T-helper 17 cell (primary cell): ENCODE measurements at regions not wholly inside any gene's neighbourhood (a gene's known extent, or its start where the extent isn't known, plus 50 kb on each side); places are given as distances from the start of the nearest gene placed in this dataset.

Experiments used
- ATAC-seq: fragments of 150-1000 bp; cut with Tn5 transposase; 2 replicates; pipeline ENCODE4 v1.10.0; 2021; ENCODE audit warnings: mild to moderate bottlenecking, moderate library complexity
- DNase-seq, 3 donors: peaks; one replicate each; pipeline versions ENCODE4 v3.0.0 to v3.0.0-alpha.2; 2020 to 2021
- H3K9me3 ChIP-seq: one replicate; pipeline ENCODE4 v1.7.0; 2013; ENCODE audit warnings: low read length, mild to moderate bottlenecking; ENCODE audit not compliant: control insufficient read depth, poor library complexity, severe bottlenecking
- H3K27ac Mint-ChIP-seq: one replicate; pipeline ENCODE4 v1.8.0; 2022; ENCODE audit warnings: mild to moderate bottlenecking, moderate library complexity, mixed read lengths
- H3K27me3 Mint-ChIP-seq: one replicate; pipeline ENCODE4 v1.8.0; 2022; ENCODE audit warnings: mixed read lengths
- H3K36me3 Mint-ChIP-seq: one replicate; pipeline ENCODE4 v1.8.0; 2022; ENCODE audit warnings: low read depth, mixed read lengths
- H3K4me1 Mint-ChIP-seq: one replicate; pipeline ENCODE4 v1.8.0; 2022; ENCODE audit warnings: mild to moderate bottlenecking, mixed read lengths
- H3K4me3 Mint-ChIP-seq: one replicate; pipeline ENCODE4 v1.8.0; 2022; ENCODE audit warnings: mild to moderate bottlenecking, moderate library complexity, mixed read lengths

DNA sequence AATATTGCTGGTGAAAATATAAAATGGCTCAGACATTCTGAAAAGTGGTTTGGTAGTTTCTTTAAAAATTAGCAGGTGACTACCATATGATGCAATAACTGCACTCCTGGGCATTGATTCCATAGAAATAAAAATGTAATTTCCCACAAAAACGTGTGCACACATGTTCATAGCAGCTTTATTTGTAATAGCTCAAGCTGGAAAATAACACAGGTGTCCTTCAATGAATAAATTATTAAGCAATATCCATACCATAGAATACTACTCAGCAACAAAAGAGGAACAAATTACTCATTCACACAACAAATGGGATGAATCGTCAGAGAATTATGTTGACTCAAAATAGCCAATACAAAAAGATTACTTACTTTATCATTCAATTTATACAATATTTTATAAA is 893.7 kb upstream of the SLIT2 start:
- no peak for DNase-seq
- H3K4me3 Mint-ChIP-seq: no peak overlapping the region
- H3K36me3 Mint-ChIP-seq: no peaks in the 10 kb centered on the region
- no peaks in the 10 kb centered on the region for H3K4me1 Mint-ChIP-seq
- no peaks in the 10 kb centered on the region for H3K9me3 ChIP-seq
- no peak overlapping the region for H3K27ac Mint-ChIP-seq
- ATAC-seq: no peak
- H3K27me3 Mint-ChIP-seq: no peaks in the 10 kb centered on the region

DNA sequence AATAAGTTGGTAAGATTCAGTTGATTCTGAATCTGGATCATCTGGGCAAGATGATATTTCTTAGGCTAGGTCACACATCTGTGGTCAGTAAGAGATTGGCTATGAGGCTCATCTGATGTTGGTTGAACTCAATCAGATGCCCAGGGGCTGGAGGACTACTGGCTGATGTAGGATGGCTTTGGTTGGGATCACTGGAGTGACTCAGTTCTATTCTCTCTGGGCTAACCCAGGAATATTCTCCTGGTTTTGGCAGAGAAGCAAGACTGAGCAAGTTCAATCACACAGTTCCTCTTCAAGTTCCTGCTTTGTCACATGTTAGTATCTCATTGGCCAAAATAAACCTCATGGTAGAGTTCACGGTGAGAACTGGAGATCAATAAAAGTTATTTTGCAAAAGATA is 902.3 kb upstream of the SLIT2 start:
- Mint-ChIP-seq H3K36me3 (no peaks in the 10 kb centered on the region), H3K27me3 (no peaks in the 10 kb centered on the region), H3K27ac (no peak overlapping the region), H3K4me1 (no peaks in the 10 kb centered on the region), H3K4me3 (no peak overlapping the region)
- DNase-seq (no peak), ATAC-seq (no peak)
- no peaks in the 10 kb centered on the region for H3K9me3 ChIP-seq

DNA sequence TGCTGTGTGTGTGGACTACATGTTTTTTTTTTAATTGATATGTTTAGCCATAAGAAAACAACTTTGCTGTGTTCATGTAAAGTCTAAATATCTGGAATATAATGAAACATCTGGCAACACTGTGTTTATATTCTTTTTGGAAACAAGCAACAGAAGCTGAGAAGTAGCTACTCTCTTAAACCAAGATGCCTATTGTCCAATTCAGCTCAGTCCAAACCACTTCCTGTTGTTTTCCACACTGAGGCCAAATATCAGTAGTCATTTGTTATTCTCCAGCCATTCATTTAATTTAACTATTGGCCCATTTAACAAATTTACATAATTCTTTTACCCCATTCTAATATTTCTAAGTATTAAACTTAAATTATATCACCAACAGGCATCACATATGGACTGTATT is 903.0 kb upstream of the SLIT2 start:
- DNase-seq (no peak), ATAC-seq (no peak)
- H3K27me3 Mint-ChIP-seq: no peaks in the 10 kb centered on the region
- H3K27ac Mint-ChIP-seq: no peak overlapping the region
- H3K36me3 Mint-ChIP-seq: no peaks in the 10 kb centered on the region
- H3K4me3 Mint-ChIP-seq: no peak overlapping the region
- no peaks in the 10 kb centered on the region for H3K9me3 ChIP-seq
- no peaks in the 10 kb centered on the region for H3K4me1 Mint-ChIP-seq

DNA sequence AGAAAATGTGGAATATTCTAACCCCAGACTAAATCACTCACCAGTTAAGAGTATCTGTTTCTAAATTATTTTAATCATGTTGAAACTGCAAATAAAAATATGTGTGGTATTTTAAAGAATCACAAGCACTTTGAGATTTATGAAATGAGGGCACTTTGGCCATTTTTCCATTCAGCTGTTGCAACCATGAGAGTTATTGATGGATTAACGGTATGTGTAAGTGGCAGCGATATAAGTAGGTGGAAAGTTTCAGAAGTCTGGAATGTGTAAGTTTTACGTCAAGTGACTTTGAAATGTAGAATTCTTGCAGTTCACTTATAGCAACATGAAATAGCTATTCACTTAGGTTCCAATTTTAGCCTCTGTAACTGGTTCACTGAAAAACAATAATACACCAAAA is 905.1 kb upstream of the SLIT2 start:
- H3K9me3 ChIP-seq: no peaks in the 10 kb centered on the region
- H3K4me1 Mint-ChIP-seq: no peaks in the 10 kb centered on the region
- ATAC-seq (no peak), DNase-seq (no peak)
- no peak overlapping the region for H3K27ac Mint-ChIP-seq
- H3K27me3 Mint-ChIP-seq: no peaks in the 10 kb centered on the region
- H3K4me3 Mint-ChIP-seq: no peak overlapping the region
- no peaks in the 10 kb centered on the region for H3K36me3 Mint-ChIP-seq

DNA sequence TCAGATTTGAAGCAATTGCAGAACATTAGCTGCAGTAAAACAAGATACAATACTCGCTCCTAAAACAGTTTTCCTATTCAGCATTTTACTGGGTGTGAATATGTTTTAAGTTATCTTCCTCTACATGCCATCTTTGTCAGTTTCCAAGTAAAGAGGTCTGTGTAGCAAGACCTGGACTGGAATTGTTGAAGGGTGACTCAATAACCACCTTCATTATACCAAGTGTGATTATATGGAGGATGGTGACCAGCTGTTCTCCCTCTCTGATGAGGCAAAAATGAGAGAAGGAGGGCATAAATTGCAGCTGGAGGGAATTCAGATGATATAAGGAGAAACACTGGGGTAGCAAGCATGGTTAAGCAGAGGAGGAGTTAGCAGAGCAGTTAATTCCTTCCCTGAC is 922.1 kb upstream of the SLIT2 start:
- Mint-ChIP-seq H3K4me1 (no peaks in the 10 kb centered on the region), H3K27ac (no peak overlapping the region), H3K27me3 (no peaks in the 10 kb centered on the region), H3K36me3 (no peaks in the 10 kb centered on the region), H3K4me3 (no peak overlapping the region)
- DNase-seq (no peak), ATAC-seq (no peak)
- peaks cover 3% of the 10 kb centered on the region for H3K9me3 ChIP-seq

DNA sequence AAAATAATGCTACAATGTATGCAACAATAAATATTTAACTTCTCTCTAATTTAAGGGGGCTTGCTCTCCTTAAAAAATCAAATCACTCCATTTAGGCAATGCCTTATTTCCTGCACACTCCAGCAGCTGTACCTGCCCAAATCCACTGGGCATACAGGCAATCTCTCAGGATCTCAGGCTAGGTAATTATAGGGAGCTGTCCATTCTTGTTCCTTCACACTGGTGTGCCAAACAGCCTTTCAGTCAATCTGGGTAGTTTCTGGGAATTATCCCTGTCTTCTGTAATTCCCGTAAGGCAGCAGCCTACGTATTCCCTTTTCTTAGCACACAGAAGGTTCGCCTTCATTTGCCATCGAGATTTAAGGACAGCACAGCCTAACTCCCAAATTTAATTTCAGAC is 922.6 kb upstream of the SLIT2 start:
- Mint-ChIP-seq H3K4me3 (no peak overlapping the region), H3K27ac (no peak overlapping the region), H3K27me3 (no peaks in the 10 kb centered on the region), H3K36me3 (no peaks in the 10 kb centered on the region), H3K4me1 (no peaks in the 10 kb centered on the region)
- peaks cover 3% of the 10 kb centered on the region for H3K9me3 ChIP-seq
- ATAC-seq (no peak), DNase-seq (no peak)

DNA sequence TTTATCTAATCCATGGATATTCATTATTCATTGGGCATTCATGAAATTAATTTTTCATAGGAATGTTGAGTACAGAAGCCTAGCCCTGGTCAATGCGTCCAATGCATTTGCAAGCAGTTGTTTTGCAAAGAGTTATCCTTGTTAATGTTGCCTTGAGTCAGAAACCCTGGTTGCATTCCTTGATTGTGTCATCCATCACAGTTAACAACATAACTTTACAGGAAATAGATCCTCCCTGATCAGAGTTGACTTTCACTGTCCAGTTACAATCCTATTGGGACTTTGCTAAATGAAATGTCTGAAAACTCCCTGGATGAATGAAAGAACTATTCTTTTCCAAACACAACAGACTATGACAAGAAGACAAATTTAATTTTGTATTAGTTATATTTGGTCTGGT is 924.3 kb upstream of the SLIT2 start:
- Mint-ChIP-seq H3K4me1 (no peaks in the 10 kb centered on the region), H3K27ac (no peak overlapping the region), H3K4me3 (no peak overlapping the region), H3K36me3 (no peaks in the 10 kb centered on the region), H3K27me3 (no peaks in the 10 kb centered on the region)
- H3K9me3 ChIP-seq: peaks cover 3% of the 10 kb centered on the region
- DNase-seq (no peak), ATAC-seq (no peak)

DNA sequence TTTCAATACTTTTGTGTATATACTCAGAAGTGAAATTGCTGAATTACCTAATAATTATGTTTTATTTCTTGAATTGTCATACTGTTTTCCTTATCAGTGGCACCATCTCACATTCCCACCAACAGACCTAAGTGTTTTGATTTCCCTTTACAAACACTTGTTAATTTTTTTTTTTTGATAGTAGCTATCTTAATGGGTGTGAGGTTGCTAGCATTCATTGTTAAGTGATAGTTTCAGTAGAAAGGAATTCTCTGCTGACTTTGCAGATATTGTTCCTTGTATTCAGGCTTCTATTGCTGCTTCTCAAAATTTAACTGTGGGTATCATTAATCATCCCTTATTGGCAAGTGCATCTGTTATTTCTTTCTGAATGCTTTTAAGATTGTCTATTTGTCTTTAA is 927.5 kb upstream of the SLIT2 start:
- Mint-ChIP-seq H3K4me1 (no peaks in the 10 kb centered on the region), H3K4me3 (no peak overlapping the region), H3K27me3 (no peaks in the 10 kb centered on the region), H3K27ac (no peak overlapping the region), H3K36me3 (no peaks in the 10 kb centered on the region)
- no peak for DNase-seq
- H3K9me3 ChIP-seq: peaks cover 3% of the 10 kb centered on the region
- ATAC-seq: no peak

DNA sequence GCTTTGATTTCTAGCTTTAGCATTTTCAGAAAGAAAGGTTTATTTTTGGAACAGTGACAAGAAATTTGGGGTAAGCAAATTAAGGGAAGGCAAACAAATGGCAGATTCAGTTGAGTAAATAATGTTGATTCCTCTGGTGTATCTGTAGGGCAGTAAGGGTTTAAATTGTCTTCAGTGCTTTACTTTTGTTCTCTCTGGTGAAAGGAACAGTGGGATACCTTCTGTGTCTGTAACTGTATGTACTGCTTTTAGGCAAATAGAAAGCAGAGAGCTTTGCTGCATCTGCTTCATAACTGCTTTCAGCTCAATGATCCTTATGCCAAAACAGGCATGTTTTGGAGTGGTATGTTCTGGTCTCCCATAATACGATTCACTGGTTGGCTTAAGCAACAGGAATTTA is 932.1 kb upstream of the SLIT2 start:
- H3K9me3 ChIP-seq: no peaks in the 10 kb centered on the region
- no peak for DNase-seq
- no peaks in the 10 kb centered on the region for H3K36me3 Mint-ChIP-seq
- no peaks in the 10 kb centered on the region for H3K27me3 Mint-ChIP-seq
- no peak overlapping the region for H3K4me3 Mint-ChIP-seq
- no peak for ATAC-seq
- H3K27ac Mint-ChIP-seq: no peak overlapping the region
- H3K4me1 Mint-ChIP-seq: no peaks in the 10 kb centered on the region

DNA sequence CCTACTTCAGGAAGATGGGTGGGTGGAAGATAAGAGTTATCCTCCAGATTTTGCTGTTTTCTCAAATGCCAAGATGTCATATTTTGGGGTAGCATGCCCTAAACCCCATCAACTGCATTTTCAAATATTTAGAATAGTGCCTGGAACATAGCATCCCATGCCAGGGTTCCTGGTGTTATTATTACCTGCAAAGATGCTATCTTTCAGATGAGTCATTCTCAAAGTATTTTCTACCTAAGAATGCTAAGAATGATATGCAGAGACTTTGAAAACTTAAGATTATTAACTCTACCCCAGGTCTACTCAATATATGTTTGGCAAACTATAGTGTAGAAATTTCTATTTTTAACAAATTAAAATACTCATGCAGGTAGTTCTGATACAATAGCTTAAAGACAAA is 934.3 kb upstream of the SLIT2 start:
- Mint-ChIP-seq H3K36me3 (no peaks in the 10 kb centered on the region), H3K4me3 (no peak overlapping the region), H3K27ac (no peak overlapping the region), H3K4me1 (no peaks in the 10 kb centered on the region), H3K27me3 (no peaks in the 10 kb centered on the region)
- DNase-seq (no peak), ATAC-seq (no peak)
- H3K9me3 ChIP-seq: no peaks in the 10 kb centered on the region

DNA sequence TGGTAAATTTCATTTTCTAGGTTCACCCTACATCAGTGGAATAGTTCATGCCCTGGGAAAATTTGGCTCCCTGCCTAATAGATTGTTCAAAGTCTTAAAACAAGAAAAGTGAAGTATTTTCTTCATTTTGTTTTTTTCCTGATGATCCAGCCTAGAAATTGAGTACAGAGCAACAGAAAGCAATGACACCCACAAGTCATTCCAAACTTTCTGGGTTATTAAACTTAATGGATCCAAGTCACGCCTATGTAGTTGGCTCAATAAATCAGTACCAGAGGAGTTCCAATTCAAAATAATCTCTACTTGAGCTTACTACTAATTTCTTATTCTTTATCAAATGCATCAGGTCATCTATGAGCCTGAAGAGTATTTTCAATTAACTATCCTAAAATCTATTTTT is 937.6 kb upstream of the SLIT2 start:
- H3K27ac Mint-ChIP-seq: no peak overlapping the region
- no peaks in the 10 kb centered on the region for H3K36me3 Mint-ChIP-seq
- H3K27me3 Mint-ChIP-seq: no peaks in the 10 kb centered on the region
- no peaks in the 10 kb centered on the region for H3K4me1 Mint-ChIP-seq
- DNase-seq (no peak), ATAC-seq (no peak)
- H3K9me3 ChIP-seq: peaks cover 3% of the 10 kb centered on the region
- no peak overlapping the region for H3K4me3 Mint-ChIP-seq

DNA sequence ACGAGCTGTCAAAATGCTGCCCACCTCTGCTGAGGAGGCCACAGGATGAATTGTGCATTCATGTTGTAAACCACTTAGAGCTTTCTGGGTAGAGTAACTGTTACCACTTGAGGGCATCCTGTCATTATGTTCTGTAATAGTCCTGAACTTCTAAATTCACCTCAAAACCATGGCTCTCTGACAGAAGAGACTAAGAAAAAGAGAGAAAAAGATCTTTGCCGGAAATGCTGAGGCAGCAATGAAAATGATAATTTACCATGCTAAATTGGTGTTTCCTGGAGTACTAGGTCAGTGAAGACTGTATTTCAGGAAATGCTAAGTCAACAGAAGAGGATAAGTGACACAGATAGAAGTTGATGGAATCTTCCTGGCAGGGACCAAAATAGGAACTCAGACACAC is 942.3 kb upstream of the SLIT2 start:
- H3K9me3 ChIP-seq: peaks cover 3% of the 10 kb centered on the region
- DNase-seq (no peak), ATAC-seq (no peak)
- Mint-ChIP-seq H3K4me1 (no peaks in the 10 kb centered on the region), H3K27ac (no peak overlapping the region), H3K4me3 (no peak overlapping the region), H3K36me3 (no peaks in the 10 kb centered on the region), H3K27me3 (no peaks in the 10 kb centered on the region)

DNA sequence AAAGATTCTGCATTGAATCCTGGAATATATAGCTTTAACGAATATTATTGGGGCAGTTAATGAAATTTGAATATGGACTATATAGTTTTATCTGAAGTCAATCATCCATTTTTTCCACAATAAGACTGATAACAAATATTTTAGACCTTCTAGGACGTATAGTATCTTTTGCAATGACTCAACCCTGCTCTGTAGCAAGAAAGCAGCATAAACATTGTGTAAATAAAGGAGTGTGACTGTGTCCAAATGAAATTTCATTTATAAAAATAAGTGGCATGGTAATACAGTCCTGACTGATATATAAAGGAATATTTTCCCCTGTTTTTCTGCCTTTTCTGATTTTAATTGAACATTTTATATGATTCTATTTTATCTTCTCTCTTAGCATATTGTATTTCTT is 947.7 kb upstream of the SLIT2 start:
- Mint-ChIP-seq H3K27ac (no peak overlapping the region), H3K4me3 (no peak overlapping the region), H3K4me1 (no peaks in the 10 kb centered on the region), H3K27me3 (no peaks in the 10 kb centered on the region), H3K36me3 (no peaks in the 10 kb centered on the region)
- DNase-seq: no peak
- ATAC-seq: no peak
- no peaks in the 10 kb centered on the region for H3K9me3 ChIP-seq

DNA sequence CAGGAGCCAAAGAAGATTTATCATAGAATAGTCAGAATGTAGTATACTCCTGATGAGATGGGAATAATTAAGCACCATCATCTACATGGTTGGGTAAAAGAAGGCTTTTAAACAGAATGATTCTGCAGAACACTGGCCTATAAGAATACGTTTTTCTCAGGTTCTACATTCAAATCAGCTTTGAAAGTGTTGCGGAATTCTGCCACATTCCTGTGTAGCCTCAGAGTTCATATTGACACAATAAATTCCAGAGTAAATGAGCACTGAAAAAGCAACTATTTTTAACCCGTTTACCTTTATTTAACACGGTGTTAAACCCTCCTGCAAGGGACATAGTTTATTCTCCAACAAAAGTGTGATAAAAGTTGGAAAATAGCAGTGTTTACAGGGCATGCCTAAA is 950.2 kb upstream of the SLIT2 start:
- Mint-ChIP-seq H3K27me3 (no peaks in the 10 kb centered on the region), H3K4me3 (no peak overlapping the region), H3K27ac (no peak overlapping the region), H3K36me3 (no peaks in the 10 kb centered on the region), H3K4me1 (no peaks in the 10 kb centered on the region)
- ATAC-seq (no peak), DNase-seq (no peak)
- no peaks in the 10 kb centered on the region for H3K9me3 ChIP-seq

DNA sequence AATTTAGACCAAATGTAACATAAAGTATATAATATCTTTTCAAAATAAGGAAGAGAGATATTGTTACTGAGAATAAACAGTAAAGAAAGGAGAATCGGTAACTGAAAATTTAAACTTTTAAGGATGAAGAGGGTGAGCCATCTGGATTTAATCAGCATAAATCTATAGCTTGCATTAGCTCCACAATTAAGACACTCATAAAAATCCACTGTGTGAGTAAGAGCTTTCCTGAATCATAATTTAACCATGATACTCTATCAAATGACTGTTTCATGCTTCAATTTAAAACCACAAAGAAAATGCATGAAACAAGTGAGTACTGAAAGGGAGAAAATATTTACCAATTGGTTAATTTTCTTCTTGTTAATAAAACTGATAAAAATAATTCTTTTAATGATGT is 951.5 kb upstream of the SLIT2 start:
- Mint-ChIP-seq H3K36me3 (no peaks in the 10 kb centered on the region), H3K27me3 (no peaks in the 10 kb centered on the region), H3K27ac (no peak overlapping the region), H3K4me1 (no peaks in the 10 kb centered on the region), H3K4me3 (no peak overlapping the region)
- no peak for DNase-seq
- no peaks in the 10 kb centered on the region for H3K9me3 ChIP-seq
- no peak for ATAC-seq
